ENCODE measurements at regions not wholly inside any gene's neighbourhood (a gene's known extent, or its start where the extent isn't known, plus 50 kb on each side); places are given as distances from the start of the nearest gene placed in this dataset.

GRCh38 chr1:14190508-14190907 is 408.0 kb upstream of the KAZN start:
- H3K36me3 ChIP-seq (ENCODE audit: low read length): no peaks in the 10 kb centered on the region
- H3K9me2 ChIP-seq (replicated peaks; ENCODE audit: insufficient read depth, low read length): no peaks in the 10 kb centered on the region
- H2AFZ ChIP-seq (ENCODE audit: low read depth, low read length, severe bottlenecking): no peak overlapping the region
- TF ChIP-seq CTCF (IDR thresholded peaks at IDR 0.05; ENCODE audit: insufficient read depth, low read length, poor library complexity, severe bottlenecking): no peak
- no peak for TF ChIP-seq EZH2phosphoT487 (conservative IDR thresholded peaks at IDR 0.05; ENCODE audit: low read length)
- H3F3A ChIP-seq (ENCODE audit: insufficient read depth): no peaks in the 10 kb centered on the region
- no peaks in the 10 kb centered on the region for H3K27me3 ChIP-seq (ENCODE audit: low read length)
- H3K79me2 ChIP-seq (ENCODE audit: insufficient read depth, low read length): no peaks in the 10 kb centered on the region
- no peak overlapping the region for H3K4me2 ChIP-seq (ENCODE audit: low read depth, low read length, poor library complexity, severe bottlenecking)
- no peak overlapping the region for H3K4me3 ChIP-seq (ENCODE audit: insufficient read depth, low read length, poor library complexity, severe bottlenecking)
- H3K9me3 ChIP-seq (ENCODE audit: insufficient read depth, low read length): no peaks in the 10 kb centered on the region
- H4K20me1 ChIP-seq (ENCODE audit: low read depth, low read length): no peaks in the 10 kb centered on the region
- H3K9ac ChIP-seq (ENCODE audit: low read length): no peak overlapping the region
- H3K27ac ChIP-seq (ENCODE audit: low read depth, low read length): no peak overlapping the region

GRCh38 chr1:14194511-14194910 is 404.0 kb upstream of the KAZN start:
- Histone ChIP-seq H3K9me3 (ENCODE audit: insufficient read depth, low read length) (no peaks in the 10 kb centered on the region), H3F3A (ENCODE audit: insufficient read depth) (no peaks in the 10 kb centered on the region), H4K20me1 (ENCODE audit: low read depth, low read length) (no peaks in the 10 kb centered on the region), H3K9me2 (replicated peaks; ENCODE audit: insufficient read depth, low read length) (no peaks in the 10 kb centered on the region), H3K36me3 (ENCODE audit: low read length) (no peaks in the 10 kb centered on the region), H3K27ac (ENCODE audit: low read depth, low read length) (no peak overlapping the region), H3K9ac (ENCODE audit: low read length) (no peak overlapping the region), H3K4me3 (ENCODE audit: insufficient read depth, low read length, poor library complexity, severe bottlenecking) (no peak overlapping the region), H3K79me2 (ENCODE audit: insufficient read depth, low read length) (no peaks in the 10 kb centered on the region), H3K27me3 (ENCODE audit: low read length) (no peaks in the 10 kb centered on the region; the same call in 1 of the 2 replicates), H2AFZ (ENCODE audit: low read depth, low read length, severe bottlenecking) (no peak overlapping the region), H3K4me2 (ENCODE audit: low read depth, low read length, poor library complexity, severe bottlenecking) (no peak overlapping the region)
- TF ChIP-seq EZH2phosphoT487 (conservative IDR thresholded peaks at IDR 0.05; ENCODE audit: low read length) (no peak), CTCF (IDR thresholded peaks at IDR 0.05; ENCODE audit: insufficient read depth, low read length, poor library complexity, severe bottlenecking) (no peak)

- Histone ChIP-seq H3K36me3 (ENCODE audit: low read length) (no peaks in the 10 kb centered on the region), H3K4me2 (ENCODE audit: low read depth, low read length, poor library complexity, severe bottlenecking) (no peak overlapping the region), H3K27me3 (ENCODE audit: low read length) (no peaks in the 10 kb centered on the region), H3K9me3 (ENCODE audit: insufficient read depth, low read length) (no peaks in the 10 kb centered on the region), H3K4me3 (ENCODE audit: insufficient read depth, low read length, poor library complexity, severe bottlenecking) (no peak overlapping the region), H3F3A (ENCODE audit: insufficient read depth) (no peaks in the 10 kb centered on the region), H3K79me2 (ENCODE audit: insufficient read depth, low read length) (no peaks in the 10 kb centered on the region), H3K9ac (ENCODE audit: low read length) (no peak overlapping the region), H2AFZ (ENCODE audit: low read depth, low read length, severe bottlenecking) (no peak overlapping the region), H3K9me2 (replicated peaks; ENCODE audit: insufficient read depth, low read length) (no peaks in the 10 kb centered on the region), H3K27ac (ENCODE audit: low read depth, low read length) (no peak overlapping the region), H4K20me1 (ENCODE audit: low read depth, low read length) (no peaks in the 10 kb centered on the region)
- no peak for TF ChIP-seq CTCF (IDR thresholded peaks at IDR 0.05; ENCODE audit: insufficient read depth, low read length, poor library complexity, severe bottlenecking)
- TF ChIP-seq EZH2phosphoT487 (conservative IDR thresholded peaks at IDR 0.05; ENCODE audit: low read length): no peak
These were observed 393.4 kb upstream of the KAZN start for GRCh38 chr1:14205066-14205465.

Measured in SU-DHL-6 (cell line).